GM23248 (cell line): ENCODE measurements at regions not wholly inside any gene's neighbourhood (a gene's known extent, or its start where the extent isn't known, plus 50 kb on each side); places are given as distances from the start of the nearest gene placed in this dataset.

Source experiments
- EZH2 ChIP-seq: fragments of 200-600 bp; sonication (generic); IDR thresholded peaks from 2 replicates; pipeline ENCODE4 v1.6.1; 2018; ENCODE audit warnings: antibody characterized with exemption, mild to moderate bottlenecking; ENCODE audit not compliant: insufficient read depth, poor library complexity, severe bottlenecking
- EZH2phosphoT487 ChIP-seq: fragments of 200-600 bp; sonication (generic); IDR thresholded peaks from 2 replicates; pipeline ENCODE4 v1.6.1; 2018; ENCODE audit warnings: antibody characterized with exemption, moderate library complexity, mild to moderate bottlenecking, low read depth; ENCODE audit not compliant: insufficient read depth

DNA sequence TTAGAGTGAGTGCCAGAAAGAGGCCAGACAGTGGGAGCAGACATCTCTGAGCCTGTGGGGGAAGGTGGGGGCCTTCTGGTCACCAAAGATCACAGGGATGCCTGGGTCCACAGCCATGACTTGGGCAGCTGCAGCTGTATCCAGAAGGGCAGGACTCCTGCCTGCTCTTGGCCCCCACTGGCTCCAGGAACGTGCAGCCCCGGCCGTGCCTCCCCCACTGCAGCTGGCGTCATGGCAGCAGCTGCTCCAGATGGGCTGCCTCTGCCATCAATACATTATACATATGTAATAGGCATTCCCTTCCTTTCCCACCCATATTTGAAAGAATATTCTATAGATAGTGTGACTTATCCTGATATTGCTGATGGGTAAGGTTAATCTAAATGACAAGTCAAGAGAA lies 195.5 kb upstream of the SNX19 start:
- TF ChIP-seq EZH2 (no peak), EZH2phosphoT487 (no peak)
